ENCODE measurements at regions not wholly inside any gene's neighbourhood (a gene's known extent, or its start where the extent isn't known, plus 50 kb on each side); places are given as distances from the start of the nearest gene placed in this dataset.

DNA sequence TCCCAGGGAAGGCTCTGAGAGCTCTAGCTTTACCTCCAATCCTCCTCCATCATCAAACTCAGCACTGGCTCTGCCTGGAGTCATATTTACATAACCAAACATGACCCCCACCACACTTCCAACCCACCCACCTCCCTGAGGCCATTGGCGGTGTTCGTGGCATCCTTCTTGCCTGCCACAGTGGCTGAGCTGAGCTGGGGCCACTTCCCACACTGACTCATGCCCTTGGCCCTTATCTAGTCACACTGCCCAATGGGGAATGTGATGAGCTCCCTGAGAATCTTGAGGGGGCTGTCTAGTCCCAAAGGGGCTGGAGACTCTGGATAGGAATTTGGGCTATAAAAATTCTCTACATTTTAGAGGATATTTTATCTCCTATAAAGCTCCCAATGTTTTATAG, 230.9 kb upstream of the IRF2BP2 start:
- Mint-ChIP-seq H3K27ac (ENCODE audit: unreplicated experiment) (no peak overlapping the region), H3K4me1 (ENCODE audit: unreplicated experiment) (peaks cover 51% of the 10 kb centered on the region), H3K27me3 (ENCODE audit: unreplicated experiment) (peaks cover 7% of the 10 kb centered on the region), H3K4me3 (ENCODE audit: unreplicated experiment) (no peak overlapping the region), H3K9me3 (ENCODE audit: unreplicated experiment) (no peaks in the 10 kb centered on the region), H3K36me3 (ENCODE audit: low read depth, unreplicated experiment) (no peaks in the 10 kb centered on the region)
- TF ChIP-seq, protein P1, sequence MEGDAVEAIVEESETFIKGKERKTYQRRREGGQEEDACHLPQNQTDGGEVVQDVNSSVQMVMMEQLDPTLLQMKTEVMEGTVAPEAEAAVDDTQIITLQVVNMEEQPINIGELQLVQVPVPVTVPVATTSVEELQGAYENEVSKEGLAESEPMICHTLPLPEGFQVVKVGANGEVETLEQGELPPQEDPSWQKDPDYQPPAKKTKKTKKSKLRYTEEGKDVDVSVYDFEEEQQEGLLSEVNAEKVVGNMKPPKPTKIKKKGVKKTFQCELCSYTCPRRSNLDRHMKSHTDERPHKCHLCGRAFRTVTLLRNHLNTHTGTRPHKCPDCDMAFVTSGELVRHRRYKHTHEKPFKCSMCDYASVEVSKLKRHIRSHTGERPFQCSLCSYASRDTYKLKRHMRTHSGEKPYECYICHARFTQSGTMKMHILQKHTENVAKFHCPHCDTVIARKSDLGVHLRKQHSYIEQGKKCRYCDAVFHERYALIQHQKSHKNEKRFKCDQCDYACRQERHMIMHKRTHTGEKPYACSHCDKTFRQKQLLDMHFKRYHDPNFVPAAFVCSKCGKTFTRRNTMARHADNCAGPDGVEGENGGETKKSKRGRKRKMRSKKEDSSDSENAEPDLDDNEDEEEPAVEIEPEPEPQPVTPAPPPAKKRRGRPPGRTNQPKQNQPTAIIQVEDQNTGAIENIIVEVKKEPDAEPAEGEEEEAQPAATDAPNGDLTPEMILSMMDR (IDR thresholded peaks at IDR 0.05; ENCODE audit: unreplicated experiment) = no peak
- no peak for DNase-seq (ENCODE audit: low spot score)

DNA sequence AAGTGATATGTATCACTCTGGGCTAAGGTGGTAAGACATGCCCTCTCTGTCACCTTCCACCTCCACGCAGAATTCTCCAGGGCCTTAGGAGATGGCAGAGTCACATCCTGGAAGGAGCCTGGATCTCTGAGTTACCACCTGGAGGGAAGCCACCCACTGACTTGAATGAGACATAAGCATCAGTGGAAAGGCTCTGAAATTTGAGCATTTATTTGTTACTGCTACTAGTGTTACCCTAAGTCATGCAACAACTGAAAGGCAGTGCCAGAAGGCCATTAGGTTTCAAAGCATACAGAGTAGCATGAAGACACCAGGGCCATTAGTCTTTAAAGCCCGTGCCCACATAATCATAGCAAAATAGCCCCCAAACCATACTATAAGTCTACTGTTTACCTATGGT, 230.3 kb upstream of the IRF2BP2 start:
- Mint-ChIP-seq H3K27ac (ENCODE audit: unreplicated experiment) (no peak overlapping the region), H3K36me3 (ENCODE audit: low read depth, unreplicated experiment) (no peaks in the 10 kb centered on the region), H3K9me3 (ENCODE audit: unreplicated experiment) (no peaks in the 10 kb centered on the region), H3K4me3 (ENCODE audit: unreplicated experiment) (no peak overlapping the region), H3K27me3 (ENCODE audit: unreplicated experiment) (peaks cover 7% of the 10 kb centered on the region), H3K4me1 (ENCODE audit: unreplicated experiment) (peaks cover 45% of the 10 kb centered on the region)
- no peak for DNase-seq (ENCODE audit: low spot score)
- TF ChIP-seq, protein P1 (IDR thresholded peaks at IDR 0.05; ENCODE audit: unreplicated experiment) = no peak

DNA sequence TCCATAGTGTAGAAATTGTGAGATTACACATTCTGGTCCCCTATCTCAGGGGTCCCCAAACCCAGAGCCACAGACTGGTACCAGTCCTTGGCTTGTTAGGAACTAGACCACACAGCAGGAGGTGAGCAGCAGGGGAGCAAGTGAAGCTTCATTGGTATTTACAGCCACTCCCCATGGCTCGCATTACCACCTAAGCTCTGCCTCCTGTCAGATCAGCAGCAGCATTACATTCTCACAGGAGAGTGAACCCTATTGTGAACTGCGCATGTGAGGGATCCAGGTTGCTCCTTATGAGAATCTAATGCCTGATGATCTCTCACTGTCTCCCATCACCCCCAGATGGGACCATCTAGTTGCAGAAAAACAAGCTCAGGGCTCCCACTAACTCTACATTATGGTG, 229.7 kb upstream of the IRF2BP2 start:
- DNase-seq (ENCODE audit: low spot score) = no peak
- H3K36me3 Mint-ChIP-seq (ENCODE audit: low read depth, unreplicated experiment) = no peaks in the 10 kb centered on the region

DNA sequence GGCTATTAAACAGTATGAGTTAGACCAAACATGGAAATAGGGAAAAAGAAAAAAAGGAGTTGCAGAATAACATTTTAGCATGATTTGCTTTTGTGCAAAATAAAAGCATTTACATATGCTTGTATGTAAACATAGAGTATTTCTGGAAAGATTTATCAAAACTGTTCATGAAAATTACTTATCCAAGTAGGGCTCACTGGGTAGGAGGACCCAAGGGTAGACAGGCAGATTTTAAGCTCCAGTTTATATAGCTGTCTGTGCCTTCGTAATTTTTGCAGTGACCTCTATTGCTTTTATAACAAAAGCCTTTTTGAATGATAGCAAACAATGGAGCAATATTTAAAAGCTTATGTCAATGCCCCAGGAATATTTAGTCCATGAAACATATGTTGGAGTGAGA, 228.8 kb upstream of the IRF2BP2 start:
- no peak overlapping the region for H3K4me3 Mint-ChIP-seq (ENCODE audit: unreplicated experiment)
- peaks cover 31% of the 10 kb centered on the region for H3K4me1 Mint-ChIP-seq (ENCODE audit: unreplicated experiment)
- peaks cover 5% of the 10 kb centered on the region for H3K27me3 Mint-ChIP-seq (ENCODE audit: unreplicated experiment)
- TF ChIP-seq, protein P1 (IDR thresholded peaks at IDR 0.05; ENCODE audit: unreplicated experiment) = no peak
- no peak overlapping the region for H3K27ac Mint-ChIP-seq (ENCODE audit: unreplicated experiment)
- no peak for DNase-seq (ENCODE audit: low spot score)
- no peaks in the 10 kb centered on the region for H3K36me3 Mint-ChIP-seq (ENCODE audit: low read depth, unreplicated experiment)
- H3K9me3 Mint-ChIP-seq (ENCODE audit: unreplicated experiment) = no peaks in the 10 kb centered on the region

More for the DNA sequence above, 229.7 kb upstream of the IRF2BP2 start:
- H3K9me3 Mint-ChIP-seq (ENCODE audit: unreplicated experiment) = no peaks in the 10 kb centered on the region
- H3K27ac Mint-ChIP-seq (ENCODE audit: unreplicated experiment) = no peak overlapping the region
- H3K27me3 Mint-ChIP-seq (ENCODE audit: unreplicated experiment) = peaks cover 7% of the 10 kb centered on the region
- peaks cover 39% of the 10 kb centered on the region for H3K4me1 Mint-ChIP-seq (ENCODE audit: unreplicated experiment)
- H3K4me3 Mint-ChIP-seq (ENCODE audit: unreplicated experiment) = no peak overlapping the region
- TF ChIP-seq, protein P1 (IDR thresholded peaks at IDR 0.05; ENCODE audit: unreplicated experiment) = no peak

DNA sequence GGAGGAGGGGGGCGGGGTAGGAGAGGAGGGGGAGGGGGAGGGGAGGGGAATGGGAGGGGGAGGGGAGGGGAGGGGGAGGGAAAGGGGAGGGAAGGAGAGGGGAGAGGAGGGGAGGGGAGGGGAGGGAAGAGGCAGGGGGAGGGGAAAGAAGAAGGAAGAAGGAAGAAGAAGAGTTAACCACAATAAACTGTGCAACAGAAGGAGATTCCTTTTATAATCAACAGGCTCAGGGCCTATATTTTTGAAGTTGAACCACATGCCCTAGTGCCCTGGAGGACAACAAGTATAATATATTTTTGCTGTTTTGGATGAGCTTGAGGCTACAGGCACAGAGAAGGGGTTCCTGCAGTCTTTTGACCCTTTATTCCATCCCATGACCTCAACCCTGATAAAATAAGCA, 228.2 kb upstream of the IRF2BP2 start:
- Mint-ChIP-seq H3K27me3 (ENCODE audit: unreplicated experiment) (peaks cover 5% of the 10 kb centered on the region), H3K9me3 (ENCODE audit: unreplicated experiment) (no peaks in the 10 kb centered on the region), H3K4me3 (ENCODE audit: unreplicated experiment) (no peak overlapping the region), H3K36me3 (ENCODE audit: low read depth, unreplicated experiment) (no peaks in the 10 kb centered on the region), H3K4me1 (ENCODE audit: unreplicated experiment) (peaks cover 24% of the 10 kb centered on the region), H3K27ac (ENCODE audit: unreplicated experiment) (no peak overlapping the region)
- TF ChIP-seq, protein P1 (IDR thresholded peaks at IDR 0.05; ENCODE audit: unreplicated experiment) = no peak
- no peak for DNase-seq (ENCODE audit: low spot score)
